GM23338 (cell line): ENCODE measurements at regions not wholly inside any gene's neighbourhood (a gene's known extent, or its start where the extent isn't known, plus 50 kb on each side); places are given as distances from the start of the nearest gene placed in this dataset.
"Not testable (repeated sequence)": the region's sequence is repeated elsewhere in the genome, so short reads cannot be mapped to it uniquely, and the experiment has no call there.

ENCODE experiments used
- ATAC-seq: fragments of 200-7000 bp; cut with Tn5 transposase; 3 replicates; pipeline ENCODE4 v1.9.1; 2020
- DNase-seq: peaks from one replicate; pipeline ENCODE4 v3.0.0-alpha.2; 2015; ENCODE audit warnings: low spot score
- H2AFZ ChIP-seq: fragments of 200-600 bp; sonication (generic); 2 replicates; pipeline ENCODE4 v1.8.0; 2016; ENCODE audit warnings: antibody characterized with exemption, mild to moderate bottlenecking, moderate library complexity
- H3F3A ChIP-seq: fragments of 200-600 bp; sonication (generic); replicated peaks from 2 replicates; pipeline ENCODE4 v1.8.0; 2017; ENCODE audit warnings: antibody characterized with exemption, mixed run types, low read depth
- H3K27ac ChIP-seq: fragments of 200-600 bp; sonication (generic); 2 replicates; pipeline ENCODE4 v1.6.1; 2016; ENCODE audit warnings: low read depth
- H3K27me3 ChIP-seq: fragments of 200-600 bp; sonication (generic); 2 replicates; pipeline ENCODE4 v1.8.0; 2016; ENCODE audit warnings: mild to moderate bottlenecking, mixed run types, moderate library complexity; ENCODE audit not compliant: insufficient read depth
- H3K36me3 ChIP-seq: fragments of 200-600 bp; sonication (generic); 2 replicates; pipeline ENCODE4 v1.8.0; 2016; ENCODE audit warnings: mild to moderate bottlenecking; ENCODE audit not compliant: insufficient read depth
- H3K4me1 ChIP-seq: fragments of 200-600 bp; sonication (generic); 2 replicates; pipeline ENCODE4 v1.8.0; 2016; ENCODE audit warnings: mild to moderate bottlenecking, moderate library complexity; ENCODE audit not compliant: insufficient read depth
- H3K4me2 ChIP-seq: fragments of 200-600 bp; sonication (generic); 2 replicates; pipeline ENCODE4 v1.7.1; 2017; ENCODE audit warnings: mixed run types
- H3K4me3 ChIP-seq: fragments of 200-600 bp; sonication (generic); 2 replicates; pipeline ENCODE4 v1.6.1; 2016; ENCODE audit warnings: mixed run types
- H3K79me2 ChIP-seq: fragments of 200-600 bp; sonication (generic); replicated peaks from 2 replicates; pipeline ENCODE4 v1.8.0; 2017; ENCODE audit warnings: mild to moderate bottlenecking; ENCODE audit not compliant: insufficient read depth
- H3K9me2 ChIP-seq: fragments of 200-600 bp; sonication (generic); 2 replicates; pipeline ENCODE4 v1.8.0; 2017; ENCODE audit not compliant: insufficient read depth
- H4K20me1 ChIP-seq: fragments of 200-600 bp; sonication (generic); replicated peaks from 2 replicates; pipeline ENCODE4 v1.8.0; 2017; ENCODE audit warnings: mild to moderate bottlenecking; ENCODE audit not compliant: insufficient read depth
- H3K27ac Mint-ChIP-seq: 2 replicates; pipeline ENCODE4 v1.8.0; 2020; ENCODE audit warnings: inconsistent platforms, mild to moderate bottlenecking, moderate library complexity, mixed read lengths
- H3K27me3 Mint-ChIP-seq: 3 replicates; pipeline ENCODE4 v1.8.0; 2022; ENCODE audit warnings: low read depth, mild to moderate bottlenecking, moderate library complexity, mixed read lengths, inconsistent platforms; ENCODE audit not compliant: insufficient read depth, poor library complexity
- H3K36me3 Mint-ChIP-seq: 3 replicates; pipeline ENCODE4 v1.8.0; 2021; ENCODE audit warnings: low read depth, mild to moderate bottlenecking, inconsistent platforms, moderate library complexity, mixed read lengths
- H3K4me1 Mint-ChIP-seq: 3 replicates; pipeline ENCODE4 v1.8.0; 2020; ENCODE audit warnings: mild to moderate bottlenecking, inconsistent platforms, mixed read lengths
- H3K4me3 Mint-ChIP-seq: 3 replicates; pipeline ENCODE4 v1.8.0; 2021; ENCODE audit warnings: moderate library complexity, mild to moderate bottlenecking, inconsistent platforms, mixed read lengths
- H3K9me3 Mint-ChIP-seq: 3 replicates; pipeline ENCODE4 v1.8.0; 2020; ENCODE audit warnings: moderate library complexity, mild to moderate bottlenecking, inconsistent platforms, mixed read lengths

DNA sequence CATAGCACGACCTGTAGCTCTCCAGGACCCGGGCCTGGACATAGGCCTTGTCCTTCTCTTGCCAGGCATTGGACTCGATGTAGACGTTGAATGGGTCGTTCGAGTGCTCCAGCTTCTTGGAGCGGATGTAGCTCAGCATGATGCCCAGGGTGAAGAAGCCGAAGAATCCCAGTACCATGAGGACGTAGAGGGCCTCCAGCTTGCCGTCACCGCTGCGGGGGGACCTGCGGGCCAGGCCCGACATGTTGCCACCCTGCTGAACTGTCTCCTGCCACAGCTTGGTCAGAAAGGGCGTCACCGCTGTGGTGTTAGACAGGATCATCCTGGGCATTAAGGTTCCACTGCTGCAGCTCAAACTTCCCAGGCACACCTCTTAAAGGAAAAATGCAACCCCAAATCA, 2702.1 kb upstream of the TPTE start:
- not testable (repeated sequence) for H3K27ac Mint-ChIP-seq, H3K4me1 ChIP-seq, H3K27ac ChIP-seq, H3K27me3 Mint-ChIP-seq, H3K9me3 Mint-ChIP-seq, H3F3A ChIP-seq, H3K4me3 ChIP-seq, H2AFZ ChIP-seq, H3K36me3 Mint-ChIP-seq, DNase-seq, H3K4me1 Mint-ChIP-seq, ATAC-seq, H3K27me3 ChIP-seq, H3K9me2 ChIP-seq, H3K4me2 ChIP-seq, H3K79me2 ChIP-seq, H4K20me1 ChIP-seq, H3K36me3 ChIP-seq, H3K4me3 Mint-ChIP-seq

DNA sequence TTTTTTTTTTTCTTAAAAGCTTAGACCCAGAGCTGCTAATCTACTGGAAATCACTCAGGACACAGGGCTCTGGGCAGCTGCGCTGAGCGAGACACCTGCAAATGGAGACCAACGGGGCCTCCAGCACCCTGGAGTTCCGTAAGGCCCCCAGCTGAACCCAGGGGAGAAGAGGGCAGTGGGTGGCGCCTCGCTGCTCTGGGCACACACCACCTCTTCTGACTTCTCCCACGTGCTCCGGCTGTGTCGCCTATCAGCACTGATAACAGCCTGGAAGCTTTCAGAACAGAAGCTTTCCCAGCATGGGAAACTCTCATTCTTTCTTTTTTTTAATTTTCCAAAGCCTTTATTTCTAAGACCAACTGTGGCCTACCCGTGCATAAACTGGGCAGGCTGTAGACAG, 2695.8 kb upstream of the TPTE start:
- H3K36me3 ChIP-seq, H3K27me3 ChIP-seq, H3K9me2 ChIP-seq, H3K4me1 ChIP-seq, H3K27me3 Mint-ChIP-seq, H3K9me3 Mint-ChIP-seq, H3K79me2 ChIP-seq, H3F3A ChIP-seq, DNase-seq, H3K27ac ChIP-seq, H3K4me1 Mint-ChIP-seq, H2AFZ ChIP-seq, H3K36me3 Mint-ChIP-seq, H3K4me3 ChIP-seq, H3K4me3 Mint-ChIP-seq, H4K20me1 ChIP-seq, ATAC-seq, H3K27ac Mint-ChIP-seq, H3K4me2 ChIP-seq: not testable (repeated sequence)

DNA sequence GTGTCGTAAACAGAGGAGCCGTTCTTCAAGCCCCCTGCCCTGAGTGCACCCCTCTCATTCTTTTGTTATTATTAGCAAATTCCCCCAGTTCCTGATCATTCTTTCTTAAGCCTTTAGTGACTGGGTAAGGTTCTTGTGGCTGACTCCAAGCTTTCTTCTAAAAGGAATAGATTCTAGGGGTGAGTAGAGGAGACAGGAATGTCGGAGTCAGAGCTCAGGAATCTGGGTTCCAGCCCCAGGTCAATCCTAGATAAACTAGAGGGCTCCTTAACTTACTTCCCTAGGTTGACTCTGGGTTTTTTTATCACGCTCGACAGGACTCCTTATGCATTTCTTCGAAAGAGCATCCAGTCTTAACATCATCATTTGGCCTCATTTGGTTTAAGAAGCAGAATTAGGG, 2695.2 kb upstream of the TPTE start:
- H3K27me3 Mint-ChIP-seq, ATAC-seq, H3K27me3 ChIP-seq, H3K9me3 Mint-ChIP-seq, H2AFZ ChIP-seq, H3K4me3 Mint-ChIP-seq, H3K79me2 ChIP-seq, H4K20me1 ChIP-seq, H3K27ac Mint-ChIP-seq, H3K36me3 ChIP-seq, H3K4me1 Mint-ChIP-seq, H3K4me3 ChIP-seq, DNase-seq, H3K9me2 ChIP-seq, H3F3A ChIP-seq, H3K36me3 Mint-ChIP-seq, H3K4me2 ChIP-seq, H3K4me1 ChIP-seq, H3K27ac ChIP-seq: not testable (repeated sequence)

GRCh38 chr21:7828260-7828659, 2693.1 kb upstream of the TPTE start:
- not testable (repeated sequence) for DNase-seq, H3K4me1 Mint-ChIP-seq, H3K4me2 ChIP-seq, H3K4me1 ChIP-seq, H3K4me3 Mint-ChIP-seq, H3K9me2 ChIP-seq, H3K79me2 ChIP-seq, H3K36me3 ChIP-seq, H3K9me3 Mint-ChIP-seq, H3K27ac ChIP-seq, ATAC-seq, H3K27me3 Mint-ChIP-seq, H3K4me3 ChIP-seq, H3K27ac Mint-ChIP-seq, H4K20me1 ChIP-seq, H3F3A ChIP-seq, H2AFZ ChIP-seq, H3K27me3 ChIP-seq, H3K36me3 Mint-ChIP-seq

GRCh38 chr21:7829411-7829810, 2692.0 kb upstream of the TPTE start:
- H3K36me3 Mint-ChIP-seq, H3F3A ChIP-seq, H3K4me1 ChIP-seq, H3K27ac ChIP-seq, H2AFZ ChIP-seq, H3K27ac Mint-ChIP-seq, H3K4me3 Mint-ChIP-seq, H3K4me2 ChIP-seq, DNase-seq, H3K9me3 Mint-ChIP-seq, H3K4me3 ChIP-seq, H3K27me3 Mint-ChIP-seq, H3K79me2 ChIP-seq, H3K36me3 ChIP-seq, H3K27me3 ChIP-seq, H3K9me2 ChIP-seq, H3K4me1 Mint-ChIP-seq, H4K20me1 ChIP-seq: not testable (repeated sequence)
- ATAC-seq, result peak; percentile 94

DNA sequence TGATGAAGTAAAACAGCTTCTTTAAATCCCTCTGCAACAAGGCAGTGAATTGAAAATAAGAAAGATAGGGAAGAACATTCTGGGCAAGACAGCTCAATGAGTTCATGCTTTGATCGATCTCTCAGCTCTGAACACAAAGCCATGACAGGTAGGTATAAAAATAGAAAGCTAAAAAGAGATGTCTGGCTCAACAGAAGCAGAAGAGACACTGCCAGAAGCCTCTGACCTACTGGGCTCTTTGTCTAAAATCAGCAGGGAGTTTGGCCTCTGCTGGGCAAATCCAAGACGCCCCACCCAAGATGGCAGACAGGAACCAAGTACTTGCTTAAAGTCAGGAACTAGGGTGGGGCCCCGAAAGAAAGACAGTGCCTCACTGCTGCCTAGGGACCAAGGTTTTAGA, 2684.1 kb upstream of the TPTE start:
- not testable (repeated sequence) for H2AFZ ChIP-seq, H3K4me1 Mint-ChIP-seq, H3K4me2 ChIP-seq, ATAC-seq, H3K36me3 Mint-ChIP-seq, H3K27ac Mint-ChIP-seq, H3K27me3 ChIP-seq, H3F3A ChIP-seq, H3K4me3 ChIP-seq, H3K4me3 Mint-ChIP-seq, DNase-seq, H3K36me3 ChIP-seq, H4K20me1 ChIP-seq, H3K4me1 ChIP-seq, H3K9me2 ChIP-seq, H3K27ac ChIP-seq, H3K79me2 ChIP-seq, H3K9me3 Mint-ChIP-seq, H3K27me3 Mint-ChIP-seq

DNA sequence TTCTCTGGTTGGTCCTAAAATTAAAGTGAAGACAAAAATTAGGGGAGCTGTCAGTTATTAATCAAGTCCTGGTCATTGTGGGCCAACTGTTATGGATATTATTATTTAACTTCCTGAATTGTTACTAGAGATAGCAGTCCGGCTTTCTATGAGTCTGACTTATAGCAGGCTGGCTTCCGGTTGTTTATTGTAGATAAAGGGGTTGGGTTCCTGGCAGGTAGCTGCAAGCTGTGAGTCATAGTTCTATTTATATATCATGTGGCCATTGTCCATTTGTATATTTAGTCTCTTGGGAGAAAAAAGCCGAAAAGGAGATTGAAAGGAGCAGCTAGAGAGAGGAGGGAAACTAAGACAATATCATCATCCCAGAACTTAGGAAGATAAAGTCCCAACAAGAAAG, 2668.0 kb upstream of the TPTE start:
- not testable (repeated sequence) for H3K27me3 ChIP-seq, H4K20me1 ChIP-seq, ATAC-seq, H3K4me3 Mint-ChIP-seq, H3K27me3 Mint-ChIP-seq, DNase-seq, H3K27ac ChIP-seq, H3K9me2 ChIP-seq, H3K4me1 Mint-ChIP-seq, H3K36me3 Mint-ChIP-seq, H3K4me2 ChIP-seq, H3K79me2 ChIP-seq, H3K27ac Mint-ChIP-seq, H3K9me3 Mint-ChIP-seq, H3K4me1 ChIP-seq, H3F3A ChIP-seq, H2AFZ ChIP-seq, H3K4me3 ChIP-seq, H3K36me3 ChIP-seq
